CD4-positive, alpha-beta memory T cell (primary cell): ENCODE measurements at regions not wholly inside any gene's neighbourhood (a gene's known extent, or its start where the extent isn't known, plus 50 kb on each side); places are given as distances from the start of the nearest gene placed in this dataset.
"Not testable (repeated sequence)": the region's sequence is repeated elsewhere in the genome, so short reads cannot be mapped to it uniquely, and the experiment has no call there.

Experiments used
- CTCF ChIA-PET: fragments of 350-600 bp; sonication (Branson Sonifier 250); formaldehyde crosslinking; loops from one replicate; lab custom pipeline; 2021; ENCODE audit warnings: inconsistent platforms; ENCODE audit not compliant: partially characterized antibody; lab: Charles Lee
- POLR2A ChIA-PET: fragments of 350-600 bp; sonication (Branson Sonifier 250); formaldehyde crosslinking; loops from one replicate; lab custom pipeline; 2021; ENCODE audit not compliant: partially characterized antibody; lab: Charles Lee
- DNase-seq, 5 donors: peaks; one replicate each; pipeline versions ENCODE4 v3.0.0 to v3.0.0-alpha.2; 2020 to 2022; ENCODE audit warnings: mixed read lengths in 1 of 5
- H3K27ac ChIP-seq: one replicate; pipeline ENCODE4 v1.7.0; 2013; ENCODE audit warnings: low read depth, low read length
- H3K27me3 ChIP-seq: 2 replicates; pipeline ENCODE4 v1.7.0; 2013; ENCODE audit warnings: mild to moderate bottlenecking, low read length, moderate library complexity; ENCODE audit not compliant: insufficient read depth
- H3K36me3 ChIP-seq: 2 replicates; pipeline ENCODE4 v1.7.0; 2013; ENCODE audit warnings: mild to moderate bottlenecking, low read length, moderate library complexity; ENCODE audit not compliant: insufficient read depth
- H3K4me1 ChIP-seq: 2 replicates; pipeline ENCODE4 v1.7.0; 2013; ENCODE audit warnings: mild to moderate bottlenecking, low read length, moderate library complexity; ENCODE audit not compliant: insufficient read depth
- H3K4me3 ChIP-seq, 2 donors: one replicate each; pipeline ENCODE4 v1.7.0; 2013; ENCODE audit warnings: low read length in 2 of 2, mild to moderate bottlenecking in 1 of 2
- H3K9me3 ChIP-seq, 2 donors: one replicate each; pipeline ENCODE4 v1.7.0; 2013; ENCODE audit warnings: low read length in 2 of 2, control low read depth in 1 of 2; ENCODE audit not compliant: control insufficient read depth in 1 of 2
- H3K27ac Mint-ChIP-seq, 7 donors: one replicate each; pipeline ENCODE4 v1.8.0; 2020 to 2021; ENCODE audit warnings: mixed read lengths in 7 of 7, mild to moderate bottlenecking in 6 of 7, inconsistent platforms in 3 of 7, moderate library complexity in 3 of 7
- H3K27me3 Mint-ChIP-seq, 2 donors: one replicate each; pipeline ENCODE4 v1.8.0; 2020 to 2021; ENCODE audit warnings: mixed read lengths in 2 of 2
- H3K36me3 Mint-ChIP-seq, 2 donors: one replicate each; pipeline ENCODE4 v1.8.0; 2020 to 2021; ENCODE audit warnings: mixed read lengths in 2 of 2, inconsistent platforms in 1 of 2, mild to moderate bottlenecking in 1 of 2
- H3K4me1 Mint-ChIP-seq, 4 donors: one replicate each; pipeline ENCODE4 v1.8.0; 2020 to 2021; ENCODE audit warnings: mixed read lengths in 4 of 4, mild to moderate bottlenecking in 1 of 4
- H3K4me3 Mint-ChIP-seq, 8 donors: one replicate each; pipeline ENCODE4 v1.8.0; 2020 to 2021; ENCODE audit warnings: mixed read lengths in 8 of 8, mild to moderate bottlenecking in 7 of 8, moderate library complexity in 6 of 8, inconsistent platforms in 3 of 8
- H3K9me3 Mint-ChIP-seq, 8 donors: one replicate each; pipeline ENCODE4 v1.8.0; 2020 to 2021; ENCODE audit warnings: mixed read lengths in 8 of 8, mild to moderate bottlenecking in 5 of 8, inconsistent platforms in 3 of 8, moderate library complexity in 1 of 8
- intact Hi-C: fragments of 100-400 bp; cut with micrococcal nuclease; formaldehyde crosslinking; loops from one replicate; pipeline ENCODE4 v1.15.1; 2023

- H3K4me3 ChIP-seq, H3K27ac ChIP-seq, H3K4me3 Mint-ChIP-seq, CTCF ChIA-PET, H3K27me3 Mint-ChIP-seq, H3K4me1 ChIP-seq, H3K9me3 Mint-ChIP-seq, POLR2A ChIA-PET, DNase-seq, H3K27ac Mint-ChIP-seq, H3K36me3 ChIP-seq, H3K27me3 ChIP-seq, intact Hi-C loops, H3K4me1 Mint-ChIP-seq, H3K36me3 Mint-ChIP-seq, H3K9me3 ChIP-seq: not testable (repeated sequence)
Observed at GRCh38 chr20:60790339-60790738, 461.7 kb upstream of the CDH4 start.

DNA sequence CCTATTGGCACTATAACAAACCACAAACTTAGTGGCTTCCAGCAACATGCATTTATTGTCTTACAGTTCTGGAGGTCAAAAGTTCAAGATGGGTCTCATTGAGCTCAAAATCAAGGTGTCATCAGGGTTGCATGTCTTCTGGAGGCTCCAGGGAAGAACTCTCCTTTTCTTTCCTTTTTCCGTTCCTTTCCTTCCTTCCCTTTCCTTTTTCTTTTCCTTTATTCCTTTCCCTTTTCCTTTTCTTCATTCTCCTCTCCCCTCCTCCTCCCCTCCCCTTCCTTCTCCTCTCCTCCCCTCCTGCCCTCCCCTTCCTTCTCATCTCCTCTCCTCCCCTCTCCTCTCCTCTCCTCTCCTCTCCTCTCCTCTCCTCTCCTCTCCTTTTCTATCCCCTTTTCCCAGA, 460.2 kb upstream of the CDH4 start:
- ChIA-PET POLR2A (no interaction called here), CTCF (no interaction called here)
- H3K27ac ChIP-seq: no peak overlapping the region
- H3K9me3 Mint-ChIP-seq: peaks cover 0 to 1% (median 0%) of the 10 kb centered on the region in 8 donors
- H3K4me1 ChIP-seq: no peaks in the 10 kb centered on the region
- no peaks in the 10 kb centered on the region for H3K36me3 ChIP-seq
- H3K4me1 Mint-ChIP-seq: no peaks in the 10 kb centered on the region
- no peaks in the 10 kb centered on the region for H3K9me3 ChIP-seq
- no peaks in the 10 kb centered on the region for H3K36me3 Mint-ChIP-seq
- no peak overlapping the region for H3K4me3 ChIP-seq
- no peak for DNase-seq
- H3K27ac Mint-ChIP-seq: no peak overlapping the region
- intact Hi-C loops: no loop called here
- no peaks in the 10 kb centered on the region for H3K27me3 ChIP-seq
- H3K27me3 Mint-ChIP-seq: peaks cover 6 to 7% of the 10 kb centered on the region in 2 donors
- no peak overlapping the region for H3K4me3 Mint-ChIP-seq

- H3K9me3 Mint-ChIP-seq: peaks cover 0 to 7% (median 2%) of the 10 kb centered on the region in 8 donors
Observed at GRCh38 chr20:60792941-60793340, 459.1 kb upstream of the CDH4 start.

GRCh38 chr20:60794674-60795073, 457.4 kb upstream of the CDH4 start:
- DNase-seq: no peak
- ChIA-PET POLR2A (no interaction called here), CTCF (no interaction called here)
- Mint-ChIP-seq H3K27ac (no peak overlapping the region), H3K4me1 (no peaks in the 10 kb centered on the region), H3K36me3 (no peaks in the 10 kb centered on the region), H3K9me3 (peaks cover 0 to 16% (median 5%) of the 10 kb centered on the region in 8 donors), H3K27me3 (peaks cover 3 to 7% of the 10 kb centered on the region in 2 donors), H3K4me3 (no peak overlapping the region)
- Histone ChIP-seq H3K27me3 (no peaks in the 10 kb centered on the region), H3K4me3 (no peak overlapping the region), H3K4me1 (no peaks in the 10 kb centered on the region), H3K36me3 (no peaks in the 10 kb centered on the region), H3K27ac (no peak overlapping the region), H3K9me3 (no peaks in the 10 kb centered on the region)
- intact Hi-C loops: no loop called here

More at GRCh38 chr20:60792941-60793340, 459.1 kb upstream of the CDH4 start:
- Histone ChIP-seq H3K27me3 (no peaks in the 10 kb centered on the region), H3K4me3 (no peak overlapping the region), H3K36me3 (no peaks in the 10 kb centered on the region), H3K4me1 (no peaks in the 10 kb centered on the region), H3K27ac (no peak overlapping the region), H3K9me3 (no peaks in the 10 kb centered on the region)
- ChIA-PET CTCF (no interaction called here), POLR2A (no interaction called here)
- Mint-ChIP-seq H3K27ac (no peak overlapping the region), H3K4me3 (no peak overlapping the region), H3K27me3 (peaks cover 6 to 7% of the 10 kb centered on the region in 2 donors), H3K36me3 (no peaks in the 10 kb centered on the region), H3K4me1 (no peaks in the 10 kb centered on the region)
- DNase-seq: no peak
- intact Hi-C loops: no loop called here

GRCh38 chr20:60795651-60796050, 456.4 kb upstream of the CDH4 start:
- no peaks in the 10 kb centered on the region for H3K27me3 ChIP-seq
- POLR2A ChIA-PET: no interaction called here
- no peaks in the 10 kb centered on the region for H3K4me1 ChIP-seq
- Mint-ChIP-seq H3K4me1 (no peaks in the 10 kb centered on the region), H3K27me3 (peaks cover 3 to 6% of the 10 kb centered on the region in 2 donors), H3K4me3 (no peak overlapping the region), H3K9me3 (peaks cover 0 to 22% (median 10%) of the 10 kb centered on the region in 8 donors), H3K27ac (no peak overlapping the region), H3K36me3 (no peaks in the 10 kb centered on the region)
- no peaks in the 10 kb centered on the region for H3K9me3 ChIP-seq
- H3K27ac ChIP-seq: no peak overlapping the region
- intact Hi-C loops: no loop called here
- H3K4me3 ChIP-seq: no peak overlapping the region
- no peak for DNase-seq
- H3K36me3 ChIP-seq: no peaks in the 10 kb centered on the region
- CTCF ChIA-PET: no interaction called here

DNA sequence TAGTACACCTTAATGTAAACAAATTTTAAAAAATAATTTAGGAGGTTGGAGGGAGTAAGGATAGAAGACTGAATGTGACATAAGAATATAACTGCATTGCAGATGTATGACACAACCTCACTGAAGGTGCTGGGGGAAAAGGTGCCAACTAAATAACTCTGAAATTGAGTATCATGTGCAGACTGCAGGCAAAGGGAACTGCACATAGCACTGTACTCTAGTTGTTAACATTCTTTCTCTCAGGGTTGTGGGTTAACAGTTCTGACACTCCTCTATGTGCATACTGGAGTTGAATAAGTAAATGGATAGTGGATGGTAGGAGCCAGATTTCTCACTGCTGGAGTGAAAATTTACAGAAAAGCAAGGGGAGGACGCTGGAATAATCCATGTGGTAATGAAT, 451.9 kb upstream of the CDH4 start:
- H3K4me1 ChIP-seq: no peaks in the 10 kb centered on the region
- H3K27ac ChIP-seq: no peak overlapping the region
- no peak overlapping the region for H3K27ac Mint-ChIP-seq
- ChIA-PET POLR2A (no interaction called here), CTCF (no interaction called here)
- H3K36me3 ChIP-seq: no peaks in the 10 kb centered on the region
- no peaks in the 10 kb centered on the region for H3K9me3 ChIP-seq
- no peak overlapping the region for H3K4me3 ChIP-seq
- no peaks in the 10 kb centered on the region for H3K4me1 Mint-ChIP-seq
- intact Hi-C loops: no loop called here
- peaks cover 0 to 30% (median 12%) of the 10 kb centered on the region in 8 donors for H3K9me3 Mint-ChIP-seq
- H3K27me3 ChIP-seq: no peaks in the 10 kb centered on the region
- peaks cover 0 to 7% of the 10 kb centered on the region in 2 donors for H3K27me3 Mint-ChIP-seq
- H3K36me3 Mint-ChIP-seq: no peaks in the 10 kb centered on the region
- no peak overlapping the region for H3K4me3 Mint-ChIP-seq
- DNase-seq: no peak

DNA sequence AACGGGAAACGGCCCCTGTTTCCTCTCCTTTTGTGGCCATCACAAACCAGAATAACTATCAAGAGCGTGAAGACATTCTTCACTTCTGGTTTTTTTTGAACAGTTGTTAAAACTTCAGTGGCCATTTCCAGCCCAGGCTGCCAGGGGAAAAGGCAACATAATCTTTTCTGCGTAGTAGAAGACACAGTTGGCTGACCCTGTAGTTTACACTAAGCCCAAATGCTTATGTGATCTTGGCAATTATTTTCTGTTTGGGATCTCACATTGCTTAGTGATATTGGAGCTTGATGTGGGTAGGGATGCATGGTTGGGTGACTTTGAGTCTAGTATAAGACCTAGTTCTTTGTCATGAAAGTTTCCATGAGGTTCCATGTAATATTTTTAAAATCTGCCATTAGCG, 449.4 kb upstream of the CDH4 start:
- Mint-ChIP-seq H3K4me3 (no peak overlapping the region), H3K27ac (no peak overlapping the region), H3K4me1 (no peaks in the 10 kb centered on the region), H3K9me3 (peaks cover 0 to 26% (median 12%) of the 10 kb centered on the region in 8 donors), H3K27me3 (peaks cover 1 to 6% of the 10 kb centered on the region in 2 donors), H3K36me3 (no peaks in the 10 kb centered on the region)
- Histone ChIP-seq H3K27me3 (no peaks in the 10 kb centered on the region), H3K36me3 (no peaks in the 10 kb centered on the region), H3K4me3 (no peak overlapping the region), H3K27ac (no peak overlapping the region), H3K4me1 (no peaks in the 10 kb centered on the region), H3K9me3 (no peaks in the 10 kb centered on the region)
- ChIA-PET POLR2A (no interaction called here), CTCF (no interaction called here)
- intact Hi-C loops: no loop called here
- no peak for DNase-seq
